K562 (cell line): ENCODE measurements at regions not wholly inside any gene's neighbourhood (a gene's known extent, or its start where the extent isn't known, plus 50 kb on each side); places are given as distances from the start of the nearest gene placed in this dataset.

ENCODE experiments used
- ATAC-seq: fragments of 200-7000 bp; cut with Tn5 transposase; 3 replicates; pipeline ENCODE4 v1.9.1; 2020; ENCODE audit warnings: moderate library complexity
- BruUV-seq: library from RNA; stranded (reverse); fragments of 400-500 nt; replicated peaks from 2 replicates; lab custom pipeline; 2021; lab: Mats Ljungman, UMichigan
- CTCF ChIA-PET: fragments of 300-600 bp; formaldehyde crosslinking; extraction: SDS; loops from one replicate; lab custom pipeline; 2021; ENCODE audit warnings: low intra/inter-chr PET ratio; lab: Yijun Ruan, JAX
- POLR2A ChIA-PET: fragments of 300-600, 350-650 bp; sonication (Branson Sonifier 250); formaldehyde crosslinking; extraction: SDS; loops from one replicate; lab custom pipeline; 2021; ENCODE audit warnings: antibody characterized with exemption, inconsistent platforms; lab: Yijun Ruan, JAX
- DNase-seq, 4 experiments: peaks; one replicate each; pipeline versions ENCODE4 v3.0.0 to v3.0.0-alpha.2; 2011 to 2018; ENCODE audit warnings: low spot score in 3 of 4, mixed read lengths in 3 of 4; ENCODE audit errors: extremely low read depth in 1 of 4
- FAIRE-seq: peaks from 2 replicates; lab custom pipeline; 2011; peaks lifted over from hg19 to GRCh38; lab: Jason Lieb, UNC
- H2AFZ ChIP-seq: 2 replicates; pipeline ENCODE4 v1.6.0; 2011; ENCODE audit warnings: low read depth, low read length, control low read depth, inconsistent platforms
- H3K27ac ChIP-seq: fragments of 200-600 bp; 3 replicates; pipeline ENCODE4 v1.8.0; 2011; ENCODE audit warnings: low read depth, mild to moderate bottlenecking, control low read depth, inconsistent platforms, low read length, moderate library complexity, mixed read lengths; ENCODE audit errors: extremely low read depth
- H3K27me3 ChIP-seq, 2 experiments: fragments of 300-600 bp in 1 of 2; 2 replicates in 1 of 2; 3 replicates in 1 of 2; pipeline versions ENCODE4 v1.6.0 to v1.8.0; 2011; ENCODE audit warnings: inconsistent platforms in 2 of 2, low read length in 2 of 2, mild to moderate bottlenecking in 1 of 2, mixed read lengths in 1 of 2, moderate library complexity in 1 of 2; ENCODE audit not compliant: control insufficient read depth in 2 of 2, insufficient read depth in 2 of 2
- H3K36me3 ChIP-seq: fragments of 300-600 bp; 3 replicates; pipeline ENCODE4 v1.8.0; 2011; ENCODE audit warnings: mild to moderate bottlenecking, low read length, inconsistent platforms; ENCODE audit not compliant: control insufficient read depth, insufficient read depth
- H3K4me1 ChIP-seq, 2 experiments: fragments of 200-600 bp in 1 of 2; replicated peaks in 1 of 2; 2 replicates in 1 of 2; 3 replicates in 1 of 2; pipeline versions ENCODE4 v1.5.1 to v1.8.0; 2011; ENCODE audit warnings: inconsistent platforms in 2 of 2, low read length in 2 of 2, mild to moderate bottlenecking in 1 of 2, mixed read lengths in 1 of 2, moderate library complexity in 1 of 2; ENCODE audit not compliant: control insufficient read depth in 2 of 2, insufficient read depth in 2 of 2
- H3K4me2 ChIP-seq: 2 replicates; pipeline ENCODE4 v1.6.1; 2011; ENCODE audit warnings: low read length, control low read depth, inconsistent platforms, mixed read lengths; ENCODE audit not compliant: insufficient read depth
- H3K4me3 ChIP-seq: fragments of 200-600 bp; sonication (generic), shearing (Covaris generic); 2 replicates; pipeline ENCODE4 v1.5.1; 2016; ENCODE audit warnings: control low read depth, inconsistent platforms
- H3K79me2 ChIP-seq: fragments of 200-600 bp; 3 replicates; pipeline ENCODE4 v1.8.0; 2011; ENCODE audit warnings: low read length, inconsistent platforms; ENCODE audit not compliant: control insufficient read depth, insufficient read depth
- H3K9ac ChIP-seq, 2 experiments: 2 replicates each; pipeline versions ENCODE4 v1.6.0 to v1.6.1; 2011; ENCODE audit warnings: low read depth in 2 of 2, low read length in 2 of 2, control low read depth in 1 of 2, inconsistent platforms in 1 of 2, mild to moderate bottlenecking in 1 of 2, mixed read lengths in 1 of 2; ENCODE audit not compliant: insufficient read depth in 1 of 2
- H3K9me1 ChIP-seq: one replicate; pipeline ENCODE4 v1.6.0; 2011; ENCODE audit warnings: inconsistent platforms, mild to moderate bottlenecking, low read length, moderate library complexity; ENCODE audit not compliant: control insufficient read depth, insufficient read depth
- H3K9me3 ChIP-seq: replicated peaks from 2 replicates; pipeline ENCODE4 v1.5.1; 2011; ENCODE audit warnings: low read depth, low read length, inconsistent platforms; ENCODE audit not compliant: control insufficient read depth, insufficient read depth
- H4K20me1 ChIP-seq: replicated peaks from 2 replicates; pipeline ENCODE4 v1.6.1; 2011; ENCODE audit warnings: low read length, inconsistent platforms, mixed read lengths; ENCODE audit not compliant: control insufficient read depth, insufficient read depth
- HCFC1 ChIP-seq: IDR thresholded peaks from 2 replicates; pipeline ENCODE4 v1.6.1; 2012; ENCODE audit warnings: low read depth, low read length, improper control_type of control experiment
- HMG20B ChIP-seq: fragments of 250-450 bp; sonication (Bioruptor Pico); IDR thresholded peaks from 2 replicates; pipeline ENCODE4 v1.5.0; 2021; ENCODE audit warnings: mild to moderate bottlenecking
- KHSRP ChIP-seq: fragments of 450-650 bp; IDR thresholded peaks from 2 replicates; pipeline ENCODE4 v1.6.1; 2017
- SMARCA4 ChIP-seq: fragments of 450-650 bp; IDR thresholded peaks from 2 replicates; pipeline ENCODE4 v1.6.1; 2016
- TSC22D4 ChIP-seq: fragments of 450-650 bp; IDR thresholded peaks from 2 replicates; pipeline ENCODE4 v1.6.1; 2016; ENCODE audit warnings: missing genetic modification characterization, missing biosample characterization, control low read depth
- USF1 ChIP-seq: sonication (generic); formaldehyde crosslinking; IDR thresholded peaks from 2 replicates; pipeline ENCODE4 v1.9.0; 2022; ENCODE audit warnings: mild to moderate bottlenecking, missing genetic modification reagents
- ZNF263 ChIP-seq: sonication (generic); formaldehyde crosslinking; IDR thresholded peaks from 2 replicates; pipeline ENCODE4 v1.8.0; 2022; ENCODE audit warnings: mild to moderate bottlenecking, missing genetic modification reagents, borderline replicate concordance
- ZNF318 ChIP-seq, 2 experiments: fragments of 450-650 bp; IDR thresholded peaks; 2 replicates each; pipeline ENCODE4 v1.6.1; 2016; ENCODE audit warnings: mild to moderate bottlenecking in 2 of 2, borderline replicate concordance in 1 of 2, low read depth in 1 of 2, moderate library complexity in 1 of 2
- ZNF431 ChIP-seq: sonication (generic); formaldehyde crosslinking; IDR thresholded peaks from 2 replicates; pipeline ENCODE4 v1.8.0; 2022; ENCODE audit warnings: mild to moderate bottlenecking, missing genetic modification reagents
- WGBS: fragments of 100-300 bp; shearing (Covaris generic); methylation state at CpG from one replicate; pipeline ENCODE4 v1.1.6; 2016; ENCODE audit warnings: low coverage, mixed read lengths; ENCODE audit not compliant: insufficient coverage; ENCODE audit errors: missing lambda C conversion rate; 5-methylcytosine and 5-hydroxymethylcytosine counted together
- in situ Hi-C: fragments of 300-500 bp; cut with MboI; formaldehyde crosslinking; loops from 4 replicates; pipeline ENCODE4 v1.15.0; 2018; ENCODE audit warnings: inconsistent platforms, mixed read lengths
- intact Hi-C: fragments of 100-400 bp; cut with micrococcal nuclease; formaldehyde crosslinking; loops from 2 replicates; pipeline ENCODE4 v1.14.2; 2022

GRCh38 chr22:48405741-48406140 lies 1421.9 kb downstream of the BRD1 start:
- Histone ChIP-seq H3K9ac (no peak overlapping the region), H2AFZ (no peak overlapping the region), H3K9me3 (no peaks in the 10 kb centered on the region), H3K9me1 (no peaks in the 10 kb centered on the region), H3K4me2 (no peak overlapping the region), H3K27me3 (peaks cover 0 to 8% of the 10 kb centered on the region in 2 experiments; a peak in 1 of 5 replicates), H4K20me1 (no peaks in the 10 kb centered on the region), H3K27ac (no peak overlapping the region), H3K79me2 (no peaks in the 10 kb centered on the region), H3K36me3 (no peaks in the 10 kb centered on the region), H3K4me3 (no peak overlapping the region), H3K4me1 (no peaks in the 10 kb centered on the region)
- intact Hi-C loops (no loop called here), in situ Hi-C loops (no loop called here)
- no peak for FAIRE-seq
- TF ChIP-seq ZNF263 = no peak
- no peak for TF ChIP-seq TSC22D4 (tag)
- TF ChIP-seq KHSRP = no peak
- TF ChIP-seq USF1 (CRISPR knock-in tag) = no peak
- no peak for TF ChIP-seq HCFC1
- TF ChIP-seq SMARCA4 = no peak
- no peak for TF ChIP-seq HMG20B
- no peak for TF ChIP-seq ZNF318 (IDR thresholded peaks at IDR 0.05; ENCODE audit: borderline replicate concordance in 1 of 2, low read depth in 1 of 2)
- TF ChIP-seq ZNF431 (CRISPR knock-in tag) = no peak
- no TSS peak for BruUV-seq
- CTCF ChIA-PET = no interaction called here
- DNase-seq = no peak
- ATAC-seq = no peak
- 0% methylated on average over 5 of the region's 6 CpGs for WGBS
- POLR2A ChIA-PET = no interaction called here
